ENCODE measurements at regions not wholly inside any gene's neighbourhood (a gene's known extent, or its start where the extent isn't known, plus 50 kb on each side); places are given as distances from the start of the nearest gene placed in this dataset.

DNA sequence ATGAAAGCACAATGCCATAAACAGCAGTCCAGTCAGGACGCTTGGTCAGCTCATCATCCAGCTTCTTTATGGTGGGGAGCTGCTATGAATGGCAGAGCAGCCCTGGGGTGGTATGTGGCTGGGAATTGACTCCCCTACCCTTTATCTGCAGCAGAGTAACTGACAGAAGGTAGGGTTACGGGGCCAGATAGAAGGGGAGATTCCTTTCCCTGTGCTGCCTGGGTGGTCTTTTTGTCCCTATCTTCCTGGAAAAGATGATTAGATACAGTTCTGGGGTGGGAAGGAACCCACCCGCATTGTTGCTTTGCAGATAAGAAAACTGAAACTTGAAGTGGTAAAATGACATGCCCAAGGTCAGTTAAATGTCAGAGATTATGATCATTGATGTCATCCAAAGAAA lies 405.5 kb downstream of the ARHGEF28 start:
- no peak for TF ChIP-seq CREB1 (IDR thresholded peaks at IDR 0.05; ENCODE audit: low read depth)
- TF ChIP-seq, protein P1, sequence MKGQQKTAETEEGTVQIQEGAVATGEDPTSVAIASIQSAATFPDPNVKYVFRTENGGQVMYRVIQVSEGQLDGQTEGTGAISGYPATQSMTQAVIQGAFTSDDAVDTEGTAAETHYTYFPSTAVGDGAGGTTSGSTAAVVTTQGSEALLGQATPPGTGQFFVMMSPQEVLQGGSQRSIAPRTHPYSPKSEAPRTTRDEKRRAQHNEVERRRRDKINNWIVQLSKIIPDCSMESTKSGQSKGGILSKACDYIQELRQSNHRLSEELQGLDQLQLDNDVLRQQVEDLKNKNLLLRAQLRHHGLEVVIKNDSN (IDR thresholded peaks at IDR 0.05): no peak
- TF ChIP-seq, protein P2, sequence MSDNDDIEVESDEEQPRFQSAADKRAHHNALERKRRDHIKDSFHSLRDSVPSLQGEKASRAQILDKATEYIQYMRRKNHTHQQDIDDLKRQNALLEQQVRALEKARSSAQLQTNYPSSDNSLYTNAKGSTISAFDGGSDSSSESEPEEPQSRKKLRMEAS (IDR thresholded peaks at IDR 0.05): no peak
- TF ChIP-seq YY1 (IDR thresholded peaks at IDR 0.05; ENCODE audit: low read depth): no peak
- no peak for TF ChIP-seq FOXM1 (IDR thresholded peaks at IDR 0.05; ENCODE audit: borderline replicate concordance, low read depth)
- no peak for TF ChIP-seq EP300 (IDR thresholded peaks at IDR 0.05; ENCODE audit: borderline replicate concordance)
- TF ChIP-seq TAF1 (IDR thresholded peaks at IDR 0.05; ENCODE audit: low read depth): no peak
- TF ChIP-seq EGR1 (IDR thresholded peaks at IDR 0.05): no peak
- TF ChIP-seq TEAD4 (IDR thresholded peaks at IDR 0.05): no peak
- TF ChIP-seq, protein P3, sequence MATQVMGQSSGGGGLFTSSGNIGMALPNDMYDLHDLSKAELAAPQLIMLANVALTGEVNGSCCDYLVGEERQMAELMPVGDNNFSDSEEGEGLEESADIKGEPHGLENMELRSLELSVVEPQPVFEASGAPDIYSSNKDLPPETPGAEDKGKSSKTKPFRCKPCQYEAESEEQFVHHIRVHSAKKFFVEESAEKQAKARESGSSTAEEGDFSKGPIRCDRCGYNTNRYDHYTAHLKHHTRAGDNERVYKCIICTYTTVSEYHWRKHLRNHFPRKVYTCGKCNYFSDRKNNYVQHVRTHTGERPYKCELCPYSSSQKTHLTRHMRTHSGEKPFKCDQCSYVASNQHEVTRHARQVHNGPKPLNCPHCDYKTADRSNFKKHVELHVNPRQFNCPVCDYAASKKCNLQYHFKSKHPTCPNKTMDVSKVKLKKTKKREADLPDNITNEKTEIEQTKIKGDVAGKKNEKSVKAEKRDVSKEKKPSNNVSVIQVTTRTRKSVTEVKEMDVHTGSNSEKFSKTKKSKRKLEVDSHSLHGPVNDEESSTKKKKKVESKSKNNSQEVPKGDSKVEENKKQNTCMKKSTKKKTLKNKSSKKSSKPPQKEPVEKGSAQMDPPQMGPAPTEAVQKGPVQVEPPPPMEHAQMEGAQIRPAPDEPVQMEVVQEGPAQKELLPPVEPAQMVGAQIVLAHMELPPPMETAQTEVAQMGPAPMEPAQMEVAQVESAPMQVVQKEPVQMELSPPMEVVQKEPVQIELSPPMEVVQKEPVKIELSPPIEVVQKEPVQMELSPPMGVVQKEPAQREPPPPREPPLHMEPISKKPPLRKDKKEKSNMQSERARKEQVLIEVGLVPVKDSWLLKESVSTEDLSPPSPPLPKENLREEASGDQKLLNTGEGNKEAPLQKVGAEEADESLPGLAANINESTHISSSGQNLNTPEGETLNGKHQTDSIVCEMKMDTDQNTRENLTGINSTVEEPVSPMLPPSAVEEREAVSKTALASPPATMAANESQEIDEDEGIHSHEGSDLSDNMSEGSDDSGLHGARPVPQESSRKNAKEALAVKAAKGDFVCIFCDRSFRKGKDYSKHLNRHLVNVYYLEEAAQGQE (IDR thresholded peaks at IDR 0.05; ENCODE audit: low read depth): no peak
